Brain microvascular endothelial cell (primary cell): ENCODE measurements at regions not wholly inside any gene's neighbourhood (a gene's known extent, or its start where the extent isn't known, plus 50 kb on each side); places are given as distances from the start of the nearest gene placed in this dataset.
A peak's percentile ranks its signal among the peaks of the same experiment; 100 is the strongest.

Source experiments
- DNase-seq: peaks from one replicate; pipeline ENCODE4 v3.0.0-alpha.2; 2020
- H3K27ac ChIP-seq: fragments of 250-450 bp; sonication (Bioruptor Pico); 2 replicates; pipeline ENCODE4 v1.5.1; 2020; ENCODE audit warnings: mild to moderate bottlenecking, moderate library complexity
- H3K27me3 ChIP-seq: fragments of 250-450 bp; sonication (Bioruptor Pico); replicated peaks from 2 replicates; pipeline ENCODE4 v1.5.1; 2020; ENCODE audit warnings: mild to moderate bottlenecking
- H3K36me3 ChIP-seq: fragments of 250-450 bp; sonication (Bioruptor Pico); replicated peaks from 2 replicates; pipeline ENCODE4 v1.5.1; 2020; ENCODE audit warnings: mild to moderate bottlenecking
- H3K4me3 ChIP-seq: 2 replicates; pipeline ENCODE4 v1.5.1; 2011; ENCODE audit warnings: low read depth, mild to moderate bottlenecking, control low read depth, low read length, moderate library complexity
- in situ Hi-C: cut with HindIII; loops from 2 replicates; pipeline ENCODE4 v1.10.0; 2017; ENCODE audit warnings: low sequenced_read_pairs, low pct_ligation_motif_present
- TF ChIP-seq, protein P1 (sequence below): IDR thresholded peaks from 2 replicates; pipeline ENCODE4 v1.5.1; 2011; ENCODE audit warnings: low read depth, mild to moderate bottlenecking, moderate library complexity, low read length, control low read depth, inconsistent platforms; ENCODE audit errors: missing control alignments

- H3K36me3 ChIP-seq: no peaks in the 10 kb centered on the region
- DNase-seq: no peak
- peak overlapping the region; percentile 64 for H3K27ac ChIP-seq
- TF ChIP-seq, protein P1, sequence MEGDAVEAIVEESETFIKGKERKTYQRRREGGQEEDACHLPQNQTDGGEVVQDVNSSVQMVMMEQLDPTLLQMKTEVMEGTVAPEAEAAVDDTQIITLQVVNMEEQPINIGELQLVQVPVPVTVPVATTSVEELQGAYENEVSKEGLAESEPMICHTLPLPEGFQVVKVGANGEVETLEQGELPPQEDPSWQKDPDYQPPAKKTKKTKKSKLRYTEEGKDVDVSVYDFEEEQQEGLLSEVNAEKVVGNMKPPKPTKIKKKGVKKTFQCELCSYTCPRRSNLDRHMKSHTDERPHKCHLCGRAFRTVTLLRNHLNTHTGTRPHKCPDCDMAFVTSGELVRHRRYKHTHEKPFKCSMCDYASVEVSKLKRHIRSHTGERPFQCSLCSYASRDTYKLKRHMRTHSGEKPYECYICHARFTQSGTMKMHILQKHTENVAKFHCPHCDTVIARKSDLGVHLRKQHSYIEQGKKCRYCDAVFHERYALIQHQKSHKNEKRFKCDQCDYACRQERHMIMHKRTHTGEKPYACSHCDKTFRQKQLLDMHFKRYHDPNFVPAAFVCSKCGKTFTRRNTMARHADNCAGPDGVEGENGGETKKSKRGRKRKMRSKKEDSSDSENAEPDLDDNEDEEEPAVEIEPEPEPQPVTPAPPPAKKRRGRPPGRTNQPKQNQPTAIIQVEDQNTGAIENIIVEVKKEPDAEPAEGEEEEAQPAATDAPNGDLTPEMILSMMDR: no peak
- no peak overlapping the region for H3K4me3 ChIP-seq
- no peaks in the 10 kb centered on the region for H3K27me3 ChIP-seq
- in situ Hi-C loops: no loop called here
Observed at GRCh38 chr7:116101704-116102103, 71.1 kb upstream of the TFEC start.

- no peak for DNase-seq
- Histone ChIP-seq H3K27me3 (no peaks in the 10 kb centered on the region), H3K4me3 (no peak overlapping the region), H3K27ac (no peak overlapping the region), H3K36me3 (no peaks in the 10 kb centered on the region)
- TF ChIP-seq, protein P1: no peak
- in situ Hi-C loops: no loop called here
Observed at GRCh38 chr7:116111475-116111874, 80.9 kb upstream of the TFEC start.

GRCh38 chr7:116113310-116113709 lies 82.7 kb upstream of the TFEC start:
- DNase-seq: no peak
- Histone ChIP-seq H3K4me3 (no peak overlapping the region), H3K36me3 (no peaks in the 10 kb centered on the region), H3K27me3 (no peaks in the 10 kb centered on the region), H3K27ac (no peak overlapping the region)
- TF ChIP-seq, protein P1: no peak
- in situ Hi-C loops: no loop called here

DNA sequence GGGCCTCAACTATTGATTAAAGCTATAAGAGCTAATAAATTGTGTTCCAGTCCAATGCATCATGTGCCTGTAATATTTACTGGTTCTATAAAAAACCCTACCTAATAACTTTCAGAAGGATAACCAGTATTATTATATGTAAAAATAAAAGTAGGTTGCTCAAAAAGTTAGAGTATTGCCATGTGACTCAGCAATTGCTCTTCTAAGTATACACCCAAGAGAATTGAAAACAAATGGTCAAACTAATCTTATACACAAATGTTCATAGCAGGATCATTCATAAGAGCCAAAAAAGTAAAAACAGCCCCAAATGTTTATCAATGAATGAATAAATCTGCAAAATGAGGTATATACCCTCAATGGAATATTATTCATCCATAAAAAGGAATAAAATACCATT lies 89.5 kb upstream of the TES start:
- no peak overlapping the region for H3K27ac ChIP-seq
- no peaks in the 10 kb centered on the region for H3K36me3 ChIP-seq
- H3K27me3 ChIP-seq: no peaks in the 10 kb centered on the region
- TF ChIP-seq, protein P1: no peak
- in situ Hi-C loops: no loop called here
- no peak for DNase-seq
- H3K4me3 ChIP-seq: no peak overlapping the region

DNA sequence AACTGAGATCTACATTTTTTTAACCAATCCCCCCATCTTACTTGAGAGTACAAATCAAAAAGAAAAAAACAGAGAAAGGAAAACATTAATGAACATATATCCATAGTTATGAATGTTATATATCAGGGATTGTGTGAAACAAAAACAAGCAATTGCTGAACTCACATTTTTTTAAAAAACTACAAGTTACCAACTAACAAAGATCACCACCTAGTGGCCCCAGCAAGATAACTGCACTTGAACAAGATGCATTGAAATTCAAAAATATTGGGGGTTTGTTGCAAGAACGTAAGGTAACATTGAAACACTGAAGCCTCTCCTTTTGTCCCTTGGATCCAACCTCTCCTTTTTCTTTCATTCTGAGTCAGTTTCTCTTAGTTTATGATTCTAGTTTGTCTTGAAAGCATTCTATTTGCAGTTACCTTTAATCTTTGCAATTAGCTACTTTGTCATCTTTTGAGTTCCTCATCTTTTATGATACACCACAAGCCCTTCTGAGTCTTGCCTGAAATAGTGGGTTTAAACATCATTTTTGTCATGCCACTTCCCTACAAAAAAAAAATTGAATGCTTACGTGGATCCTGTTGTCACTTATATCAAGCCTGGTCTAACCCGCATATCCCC lies 87.3 kb upstream of the TES start:
- no peak overlapping the region for H3K4me3 ChIP-seq
- TF ChIP-seq, protein P1: peak; percentile 68
- no peak overlapping the region for H3K27ac ChIP-seq
- in situ Hi-C loops: no loop called here
- no peaks in the 10 kb centered on the region for H3K36me3 ChIP-seq
- DNase-seq: peak; percentile 22
- H3K27me3 ChIP-seq: no peaks in the 10 kb centered on the region

- in situ Hi-C loops: no loop called here
- H3K4me3 ChIP-seq: no peak overlapping the region
- TF ChIP-seq, protein P1: no peak
- H3K36me3 ChIP-seq: no peaks in the 10 kb centered on the region
- no peak for DNase-seq
- H3K27ac ChIP-seq: no peak overlapping the region
- H3K27me3 ChIP-seq: no peaks in the 10 kb centered on the region
Observed at GRCh38 chr7:116128139-116128538, 82.2 kb upstream of the TES start.
